ENCODE measurements at regions not wholly inside any gene's neighbourhood (a gene's known extent, or its start where the extent isn't known, plus 50 kb on each side); places are given as distances from the start of the nearest gene placed in this dataset.

- DNase-seq (ENCODE audit: low read depth): no peak
Measured at GRCh38 chr18:67646890-67647289, 130.4 kb upstream of the DSEL start.

- DNase-seq (ENCODE audit: low read depth): no peak
Measured at GRCh38 chr18:67644226-67644625, 127.7 kb upstream of the DSEL start.

- no peak for DNase-seq (ENCODE audit: low read depth)
Measured at GRCh38 chr18:67639872-67640271, 123.4 kb upstream of the DSEL start.

- no peak for DNase-seq (ENCODE audit: low read depth)
Measured at GRCh38 chr18:67636597-67637385, 120.3 kb upstream of the DSEL start.

- DNase-seq (ENCODE audit: low read depth): no peak
Measured at GRCh38 chr18:67634631-67635338, 118.3 kb upstream of the DSEL start.

GRCh38 chr18:67633939-67634338 is 117.4 kb upstream of the DSEL start:
- DNase-seq (ENCODE audit: low read depth): no peak

- DNase-seq (ENCODE audit: low read depth): no peak
Measured at GRCh38 chr18:67621906-67622305, 105.4 kb upstream of the DSEL start.

- DNase-seq (ENCODE audit: low read depth): no peak
Measured at GRCh38 chr18:67621049-67621713, 104.7 kb upstream of the DSEL start.

GRCh38 chr18:67618061-67618460 is 101.5 kb upstream of the DSEL start:
- DNase-seq (ENCODE audit: low read depth): no peak

- no peak for DNase-seq (ENCODE audit: low read depth)
Measured at GRCh38 chr18:67615876-67616275, 99.4 kb upstream of the DSEL start.

GRCh38 chr18:67613731-67614130 is 97.2 kb upstream of the DSEL start:
- no peak for DNase-seq (ENCODE audit: low read depth)

- no peak for DNase-seq (ENCODE audit: low read depth)
Measured at GRCh38 chr18:67612281-67612680, 95.8 kb upstream of the DSEL start.

- no peak for DNase-seq (ENCODE audit: low read depth)
Measured at GRCh38 chr18:67608615-67609273, 92.2 kb upstream of the DSEL start.

- DNase-seq (ENCODE audit: low read depth): no peak
Measured at GRCh38 chr18:67608191-67608590, 91.7 kb upstream of the DSEL start.

- DNase-seq (ENCODE audit: low read depth): no peak
Measured at GRCh38 chr18:67600181-67601180, 84.0 kb upstream of the DSEL start.

GRCh38 chr18:67599277-67599676 is 82.8 kb upstream of the DSEL start:
- DNase-seq (ENCODE audit: low read depth): no peak

GRCh38 chr18:67597759-67598158 is 81.2 kb upstream of the DSEL start:
- DNase-seq (ENCODE audit: low read depth): no peak

GRCh38 chr18:67596003-67596402 is 79.5 kb upstream of the DSEL start:
- DNase-seq (ENCODE audit: low read depth): no peak

GRCh38 chr18:67590571-67591141 is 74.1 kb upstream of the DSEL start:
- no peak for DNase-seq (ENCODE audit: low read depth)

- no peak for DNase-seq (ENCODE audit: low read depth)
Measured at GRCh38 chr18:67589325-67589724, 72.8 kb upstream of the DSEL start.

GRCh38 chr18:67586101-67586500 is 69.6 kb upstream of the DSEL start:
- no peak for DNase-seq (ENCODE audit: low read depth)
